ENCODE measurements at regions not wholly inside any gene's neighbourhood (a gene's known extent, or its start where the extent isn't known, plus 50 kb on each side); places are given as distances from the start of the nearest gene placed in this dataset.
"Not testable (repeated sequence)": the region's sequence is repeated elsewhere in the genome, so short reads cannot be mapped to it uniquely, and the experiment has no call there.

- peaks cover 3% of the 10 kb centered on the region for H3K9me3 Mint-ChIP-seq
- H3K27ac Mint-ChIP-seq = no peak overlapping the region
- H3K4me1 Mint-ChIP-seq (ENCODE audit: low read depth) = peaks cover 8% of the 10 kb centered on the region
- H3K27me3 Mint-ChIP-seq (ENCODE audit: insufficient read depth) = peaks cover 3% of the 10 kb centered on the region
- DNase-seq (ENCODE audit: low spot score) = no peak
- no peak overlapping the region for H3K4me3 Mint-ChIP-seq
- intact Hi-C loops (cut with micrococcal nuclease) = no loop called here
- H3K36me3 Mint-ChIP-seq (ENCODE audit: low read depth) = peaks cover 4% of the 10 kb centered on the region
Observed at GRCh38 chr3:27641888-27642601, 80.1 kb downstream of the EOMES start.

- DNase-seq (ENCODE audit: low spot score) = no peak
- H3K27ac Mint-ChIP-seq = no peak overlapping the region
- peaks cover 8% of the 10 kb centered on the region for H3K4me1 Mint-ChIP-seq (ENCODE audit: low read depth)
- H3K36me3 Mint-ChIP-seq (ENCODE audit: low read depth) = peaks cover 4% of the 10 kb centered on the region
- intact Hi-C loops (cut with micrococcal nuclease) = no loop called here
- no peak overlapping the region for H3K4me3 Mint-ChIP-seq
- H3K9me3 Mint-ChIP-seq = peaks cover 3% of the 10 kb centered on the region
- peaks cover 3% of the 10 kb centered on the region for H3K27me3 Mint-ChIP-seq (ENCODE audit: insufficient read depth)
Observed at GRCh38 chr3:27641271-27641800, 80.8 kb downstream of the EOMES start.

DNA sequence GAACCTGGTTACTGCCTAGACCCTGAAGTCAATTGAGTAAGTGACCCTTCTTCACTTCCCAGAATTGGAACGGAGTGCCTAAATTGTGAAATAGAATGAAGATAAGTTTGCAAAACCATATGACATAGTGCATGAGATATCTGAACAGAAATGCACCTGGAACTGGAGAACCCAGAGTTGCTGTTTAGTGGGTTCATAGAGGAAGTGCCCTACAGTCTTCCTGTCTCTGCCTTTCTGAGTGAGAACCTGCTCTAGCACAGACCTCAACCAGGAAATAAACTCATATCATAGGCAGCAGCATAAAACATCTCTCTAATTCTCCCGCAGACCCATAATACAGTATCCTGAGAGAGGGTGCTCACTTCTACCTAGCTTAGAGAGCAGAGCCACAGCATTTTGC lies 82.9 kb downstream of the EOMES start:
- intact Hi-C loops (cut with micrococcal nuclease) = loop anchor here (1.0 to 10.0 kb wide), 2 partner anchors 8 to 184 kb away; no protein-coding TSS in a partner anchor
- Mint-ChIP-seq H3K36me3 (ENCODE audit: low read depth) (peaks cover 4% of the 10 kb centered on the region), H3K27ac (peak overlapping the region; percentile 3), H3K4me1 (ENCODE audit: low read depth) (peaks cover 8% of the 10 kb centered on the region), H3K4me3 (no peak overlapping the region), H3K9me3 (peaks cover 3% of the 10 kb centered on the region), H3K27me3 (ENCODE audit: insufficient read depth) (no peaks in the 10 kb centered on the region)
- DNase-seq (ENCODE audit: low spot score) = peak; percentile 11

DNA sequence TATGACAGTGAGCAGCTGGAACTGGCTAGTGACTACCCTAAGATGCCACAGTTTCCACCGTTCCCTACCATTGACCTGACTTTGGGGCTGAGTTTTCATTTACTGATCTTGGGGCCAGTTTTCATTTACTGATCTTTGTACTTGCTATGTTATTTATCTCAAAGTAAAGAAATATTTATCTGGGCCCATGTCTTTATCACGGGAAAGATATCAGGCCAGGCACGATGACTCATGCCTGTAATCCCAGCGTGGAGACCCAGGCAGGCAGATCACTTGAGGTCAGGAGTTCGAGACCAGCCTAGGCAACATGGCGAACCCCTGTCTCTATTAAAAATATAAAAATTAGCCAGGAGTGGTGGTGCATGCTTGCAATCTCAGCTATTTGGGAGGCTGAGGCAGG lies 83.5 kb downstream of the EOMES start:
- H3K4me3 Mint-ChIP-seq = no peak overlapping the region
- peaks cover 4% of the 10 kb centered on the region for H3K36me3 Mint-ChIP-seq (ENCODE audit: low read depth)
- intact Hi-C loops (cut with micrococcal nuclease) = loop anchor here (10.0 kb wide), 1 partner anchor 184 kb away; no protein-coding TSS in a partner anchor
- H3K9me3 Mint-ChIP-seq = peaks cover 3% of the 10 kb centered on the region
- no peak overlapping the region for H3K27ac Mint-ChIP-seq
- peaks cover 12% of the 10 kb centered on the region for H3K4me1 Mint-ChIP-seq (ENCODE audit: low read depth)
- DNase-seq (ENCODE audit: low spot score) = no peak
- H3K27me3 Mint-ChIP-seq (ENCODE audit: insufficient read depth) = no peaks in the 10 kb centered on the region

DNA sequence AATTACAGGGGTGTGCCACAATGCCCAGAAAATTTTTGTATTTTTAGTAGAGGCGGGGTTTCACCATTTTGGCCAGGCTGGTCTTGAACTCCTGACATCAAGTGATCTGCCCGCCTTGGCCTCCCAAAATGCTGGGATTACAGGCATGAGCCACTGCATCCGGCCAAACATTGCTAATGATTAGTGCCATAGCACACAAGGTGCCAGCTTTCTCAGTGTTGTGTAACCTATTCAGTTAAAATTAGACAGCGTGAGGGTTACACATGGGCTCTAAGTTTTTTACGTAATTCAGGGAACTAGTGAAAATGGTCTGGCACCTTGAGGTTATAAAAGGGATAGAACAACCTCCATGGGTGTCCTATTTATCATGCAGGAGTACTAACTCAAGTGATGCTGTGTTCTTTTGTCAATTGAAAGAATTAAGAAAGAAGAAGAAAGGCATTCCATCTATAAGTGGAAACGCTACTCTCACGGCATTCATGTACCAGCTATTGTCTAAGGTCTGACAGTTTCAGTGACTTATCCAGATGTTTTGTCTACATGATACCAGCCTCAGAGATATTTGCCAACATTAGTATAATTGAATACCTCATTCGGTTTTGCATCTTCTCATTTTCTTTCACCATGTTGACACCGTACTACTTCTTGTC lies 84.7 kb downstream of the EOMES start:
- Mint-ChIP-seq H3K4me3 (no peak overlapping the region), H3K27ac (no peak overlapping the region)
- intact Hi-C loops (cut with micrococcal nuclease) = loop anchor here (10.0 kb wide), 1 partner anchor 183 kb away; no protein-coding TSS in a partner anchor

DNA sequence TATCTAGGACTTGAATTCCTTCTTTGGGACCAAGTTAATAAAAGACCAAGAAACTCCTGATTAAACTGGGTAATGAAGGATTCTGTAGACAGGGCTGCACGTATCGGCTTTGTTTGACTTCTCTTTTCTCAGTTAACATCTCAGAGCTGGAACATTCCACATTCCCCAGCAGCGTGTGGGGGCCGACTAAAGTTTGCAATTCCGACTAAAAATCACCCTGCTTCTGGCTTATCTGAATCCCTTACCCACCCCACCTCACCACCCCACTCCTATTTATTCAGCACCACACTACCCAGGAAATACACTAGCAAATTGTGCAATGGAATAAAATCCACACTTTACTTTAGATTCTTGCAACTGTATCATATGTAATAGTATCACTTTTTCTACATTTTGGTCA lies 87.1 kb downstream of the EOMES start:
- peaks cover 31% of the 10 kb centered on the region for H3K4me1 Mint-ChIP-seq (ENCODE audit: low read depth)
- H3K4me3 Mint-ChIP-seq; H3K9me3 Mint-ChIP-seq; H3K27ac Mint-ChIP-seq; H3K36me3 Mint-ChIP-seq (ENCODE audit: low read depth); H3K27me3 Mint-ChIP-seq (ENCODE audit: insufficient read depth); DNase-seq (ENCODE audit: low spot score): not testable (repeated sequence)
- intact Hi-C loops (cut with micrococcal nuclease) = loop anchor here (10.0 kb wide), 1 partner anchor 180 kb away; no protein-coding TSS in a partner anchor

More for the DNA sequence above, 84.7 kb downstream of the EOMES start:
- H3K9me3 Mint-ChIP-seq = peaks cover 3% of the 10 kb centered on the region
- H3K27me3 Mint-ChIP-seq (ENCODE audit: insufficient read depth) = no peaks in the 10 kb centered on the region
- DNase-seq (ENCODE audit: low spot score) = no peak
- peaks cover 21% of the 10 kb centered on the region for H3K4me1 Mint-ChIP-seq (ENCODE audit: low read depth)
- H3K36me3 Mint-ChIP-seq (ENCODE audit: low read depth) = peaks cover 10% of the 10 kb centered on the region

GRCh38 chr3:27633224-27633545 lies 88.9 kb downstream of the EOMES start:
- Mint-ChIP-seq H3K27me3 (ENCODE audit: insufficient read depth) (no peaks in the 10 kb centered on the region), H3K4me3 (peak overlapping the region; percentile 86), H3K36me3 (ENCODE audit: low read depth) (peaks cover 5% of the 10 kb centered on the region), H3K9me3 (no peaks in the 10 kb centered on the region), H3K27ac (peak overlapping the region; percentile 69), H3K4me1 (ENCODE audit: low read depth) (peaks cover 36% of the 10 kb centered on the region)
- DNase-seq (ENCODE audit: low spot score) = no peak
- intact Hi-C loops (cut with micrococcal nuclease) = loop anchor here (5.0 to 10.0 kb wide), 2 partner anchors 178 to 714 kb away; partner anchors contain the start of genes AZI2 and ZCWPW2

- no peaks in the 10 kb centered on the region for H3K9me3 Mint-ChIP-seq
- peaks cover 41% of the 10 kb centered on the region for H3K4me1 Mint-ChIP-seq (ENCODE audit: low read depth)
- intact Hi-C loops (cut with micrococcal nuclease) = loop anchor here (5.0 to 10.0 kb wide), 2 partner anchors 178 to 715 kb away; partner anchors contain the start of genes AZI2 and ZCWPW2
- peak overlapping the region; percentile 86 for H3K4me3 Mint-ChIP-seq
- no peaks in the 10 kb centered on the region for H3K27me3 Mint-ChIP-seq (ENCODE audit: insufficient read depth)
- peaks cover 7% of the 10 kb centered on the region for H3K36me3 Mint-ChIP-seq (ENCODE audit: low read depth)
- peak; percentile 25 for DNase-seq (ENCODE audit: low spot score)
- peak overlapping the region; percentile 82 for H3K27ac Mint-ChIP-seq
Observed at GRCh38 chr3:27632431-27633223, 89.5 kb downstream of the EOMES start.

- intact Hi-C loops (cut with micrococcal nuclease) = loop anchor here (1.0 to 10.0 kb wide), 6 partner anchors 8 to 716 kb away; partner anchors contain the start of genes AZI2 and ZCWPW2
- no peak for DNase-seq (ENCODE audit: low spot score)
- no peaks in the 10 kb centered on the region for H3K27me3 Mint-ChIP-seq (ENCODE audit: insufficient read depth)
- H3K4me3 Mint-ChIP-seq = peak overlapping the region; percentile 56
- H3K9me3 Mint-ChIP-seq = no peaks in the 10 kb centered on the region
- peaks cover 50% of the 10 kb centered on the region for H3K4me1 Mint-ChIP-seq (ENCODE audit: low read depth)
- peaks cover 7% of the 10 kb centered on the region for H3K36me3 Mint-ChIP-seq (ENCODE audit: low read depth)
- H3K27ac Mint-ChIP-seq = peak overlapping the region; percentile 61
Observed at GRCh38 chr3:27630885-27631284, 91.2 kb downstream of the EOMES start.

DNA sequence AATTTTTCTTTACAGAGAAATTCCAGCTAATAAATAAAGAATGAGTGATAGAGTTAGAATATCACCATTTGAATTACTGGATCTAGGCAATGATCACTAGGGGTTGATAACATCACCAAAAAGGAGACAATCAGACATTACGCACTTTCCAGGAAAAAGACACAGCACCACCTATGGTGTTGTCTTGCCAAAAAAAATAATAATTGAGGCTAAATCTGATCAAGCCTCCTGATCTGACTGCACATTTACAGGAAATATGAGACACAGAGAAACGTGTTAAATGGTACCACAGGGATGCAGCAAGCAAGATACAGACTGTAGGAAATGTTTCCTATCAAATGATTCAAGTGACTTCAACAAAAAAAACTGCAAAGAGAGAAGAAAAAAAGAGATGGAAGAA lies 92.8 kb downstream of the EOMES start:
- H3K4me1 Mint-ChIP-seq (ENCODE audit: low read depth) = peaks cover 58% of the 10 kb centered on the region
- no peak overlapping the region for H3K4me3 Mint-ChIP-seq
- no peaks in the 10 kb centered on the region for H3K27me3 Mint-ChIP-seq (ENCODE audit: insufficient read depth)
- intact Hi-C loops (cut with micrococcal nuclease) = no loop called here
- no peaks in the 10 kb centered on the region for H3K9me3 Mint-ChIP-seq
- DNase-seq (ENCODE audit: low spot score) = no peak
- no peak overlapping the region for H3K27ac Mint-ChIP-seq
- peaks cover 7% of the 10 kb centered on the region for H3K36me3 Mint-ChIP-seq (ENCODE audit: low read depth)

DNA sequence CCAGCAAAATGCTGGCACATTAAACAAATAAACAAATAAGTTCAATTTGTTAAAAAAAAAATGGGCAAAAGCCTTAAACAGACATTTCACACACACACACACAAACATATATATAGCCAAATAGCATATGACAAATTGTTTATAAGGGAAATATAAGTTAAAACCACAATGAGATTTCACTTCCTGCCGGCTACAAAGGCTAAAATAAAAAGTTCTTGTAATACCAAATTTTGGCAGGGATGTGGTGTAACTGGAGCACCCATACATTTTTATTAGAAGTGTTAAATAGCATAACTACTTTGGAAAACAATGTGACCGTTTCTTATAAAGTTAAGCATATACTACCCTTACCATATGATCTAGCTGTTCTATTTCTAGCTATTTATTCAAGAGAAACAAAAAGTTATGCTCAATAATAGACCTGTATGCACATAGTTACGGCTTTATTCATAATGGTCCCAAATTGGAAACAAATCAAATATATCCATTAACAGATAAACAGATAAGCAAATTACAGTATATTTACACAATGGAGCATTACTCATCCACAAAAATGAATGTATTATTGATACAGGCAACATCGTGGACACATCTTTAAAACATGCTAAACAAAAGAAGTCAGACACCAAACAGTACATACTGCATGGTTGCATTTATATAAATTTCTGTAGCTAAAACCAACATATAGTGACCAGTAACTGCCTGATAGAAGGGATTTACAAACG lies 93.9 kb downstream of the EOMES start:
- H3K4me3 Mint-ChIP-seq = no peak overlapping the region
- peak overlapping the region; percentile 52 for H3K27ac Mint-ChIP-seq

GRCh38 chr3:27626596-27627118 lies 95.5 kb downstream of the EOMES start:
- Mint-ChIP-seq H3K4me1 (ENCODE audit: low read depth) (peaks cover 42% of the 10 kb centered on the region), H3K27me3 (ENCODE audit: insufficient read depth) (no peaks in the 10 kb centered on the region), H3K9me3 (peaks cover 5% of the 10 kb centered on the region), H3K27ac (no peak overlapping the region), H3K36me3 (ENCODE audit: low read depth) (peaks cover 4% of the 10 kb centered on the region), H3K4me3 (no peak overlapping the region)
- intact Hi-C loops (cut with micrococcal nuclease) = no loop called here
- DNase-seq (ENCODE audit: low spot score) = no peak

More for the DNA sequence above, 93.9 kb downstream of the EOMES start:
- no peak for DNase-seq (ENCODE audit: low spot score)
- H3K9me3 Mint-ChIP-seq = no peaks in the 10 kb centered on the region
- H3K27me3 Mint-ChIP-seq (ENCODE audit: insufficient read depth) = no peaks in the 10 kb centered on the region
- peaks cover 51% of the 10 kb centered on the region for H3K4me1 Mint-ChIP-seq (ENCODE audit: low read depth)
- intact Hi-C loops (cut with micrococcal nuclease) = loop anchor here (1.0 kb wide), 1 partner anchor 144 kb away; the partner anchor contains the start of gene SLC4A7
- H3K36me3 Mint-ChIP-seq (ENCODE audit: low read depth) = peaks cover 5% of the 10 kb centered on the region
